ENCODE measurements at regions not wholly inside any gene's neighbourhood (a gene's known extent, or its start where the extent isn't known, plus 50 kb on each side); places are given as distances from the start of the nearest gene placed in this dataset.

DNA sequence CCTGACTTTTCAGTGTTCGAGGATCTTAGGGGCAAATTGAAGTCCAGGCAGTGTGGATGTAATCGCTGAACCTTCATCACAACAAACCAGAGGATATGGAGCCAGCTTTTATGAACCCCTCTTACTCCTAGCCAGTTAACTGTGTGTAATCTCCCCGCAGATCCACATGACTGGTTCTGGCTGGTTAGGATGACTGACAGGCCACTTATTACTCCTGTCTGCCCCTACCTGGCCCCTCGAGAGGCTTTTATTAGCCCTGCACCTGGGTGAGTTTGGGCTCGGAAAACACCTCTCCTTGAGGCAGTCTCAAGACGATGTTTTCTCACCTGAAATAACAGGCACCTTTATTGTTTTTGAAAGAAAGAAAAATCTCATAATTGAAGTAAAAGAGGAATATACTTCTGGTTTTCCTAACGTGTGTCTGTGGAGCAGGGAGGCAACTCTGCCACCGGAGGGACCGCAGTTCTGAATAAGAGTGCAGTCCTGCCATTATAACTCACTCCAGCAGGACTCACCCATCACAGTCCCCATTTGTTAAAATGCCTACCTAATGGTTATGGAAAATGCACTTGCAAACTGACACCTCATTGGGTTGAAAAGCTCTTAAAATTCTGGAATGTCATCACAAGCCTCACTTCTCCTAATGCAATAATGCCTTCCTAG lies 291.9 kb upstream of the N4BP1 start:
- DNase-seq (ENCODE audit: low read depth): peak; percentile 5

DNA sequence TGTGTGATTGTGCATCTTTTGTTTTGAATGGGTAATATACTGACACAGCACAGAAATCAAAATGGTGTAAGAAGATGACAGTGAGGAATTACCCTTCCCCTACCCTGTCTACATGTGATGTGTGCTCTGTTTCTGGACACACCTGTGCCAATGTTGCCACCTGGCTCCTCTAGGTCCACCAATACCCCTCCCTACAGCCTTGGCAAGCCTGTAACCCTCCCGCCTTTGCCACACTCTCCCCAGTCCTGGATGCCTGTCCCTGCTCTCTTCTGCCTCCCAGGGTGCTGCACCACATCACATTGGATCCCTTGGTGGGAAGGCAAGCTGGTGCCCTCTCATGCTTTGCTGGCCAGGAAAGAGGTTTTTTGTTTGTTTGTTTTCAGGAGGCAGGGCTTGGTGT lies 289.5 kb upstream of the N4BP1 start:
- DNase-seq (ENCODE audit: low read depth): no peak

DNA sequence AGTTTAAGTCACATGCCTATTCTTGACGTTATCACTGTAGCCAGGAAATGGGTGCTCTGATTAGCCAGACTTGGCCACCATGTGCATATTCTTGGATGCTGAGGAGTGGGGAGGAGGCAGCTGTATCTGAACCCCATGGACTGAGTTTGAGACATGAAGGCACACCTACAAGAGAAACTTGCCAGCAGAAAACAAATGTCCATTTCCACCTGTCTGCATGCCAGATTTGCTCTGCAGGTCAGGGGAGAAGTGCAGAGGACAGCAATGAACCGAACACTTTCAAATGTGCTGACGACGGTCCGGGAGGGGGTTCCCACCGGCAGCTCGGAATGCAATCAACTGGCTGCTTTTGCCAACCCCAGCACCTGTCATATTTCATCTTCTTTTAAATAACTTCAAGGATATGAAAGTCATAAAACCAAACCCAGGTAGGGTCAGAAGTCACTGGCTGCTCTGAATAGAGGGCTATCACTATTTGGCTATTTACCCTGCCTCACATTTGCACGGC lies 287.8 kb upstream of the N4BP1 start:
- DNase-seq (ENCODE audit: low read depth): no peak

- DNase-seq (ENCODE audit: low read depth): no peak
Measured at GRCh38 chr16:48895142-48895541, 285.2 kb upstream of the N4BP1 start.

DNA sequence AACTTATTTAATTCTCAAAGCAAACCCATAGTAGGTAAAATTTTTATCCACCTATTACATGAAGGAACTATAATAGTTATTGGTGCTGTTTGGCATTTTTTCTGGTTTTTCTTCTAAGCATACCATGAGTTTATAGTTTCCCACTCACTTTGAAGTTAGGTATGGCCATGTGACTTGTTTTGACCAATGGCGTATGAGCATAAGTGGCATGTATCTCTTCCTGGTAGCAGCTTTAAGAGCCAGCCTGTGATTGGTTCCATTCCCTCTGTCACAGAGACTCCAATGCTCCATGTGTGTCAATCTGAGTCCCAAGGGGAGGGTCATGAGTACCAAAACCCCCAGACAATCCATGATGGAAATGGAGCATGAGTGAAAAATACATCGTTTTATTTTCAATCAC lies 282.9 kb upstream of the N4BP1 start:
- no peak for DNase-seq (ENCODE audit: low read depth)

DNA sequence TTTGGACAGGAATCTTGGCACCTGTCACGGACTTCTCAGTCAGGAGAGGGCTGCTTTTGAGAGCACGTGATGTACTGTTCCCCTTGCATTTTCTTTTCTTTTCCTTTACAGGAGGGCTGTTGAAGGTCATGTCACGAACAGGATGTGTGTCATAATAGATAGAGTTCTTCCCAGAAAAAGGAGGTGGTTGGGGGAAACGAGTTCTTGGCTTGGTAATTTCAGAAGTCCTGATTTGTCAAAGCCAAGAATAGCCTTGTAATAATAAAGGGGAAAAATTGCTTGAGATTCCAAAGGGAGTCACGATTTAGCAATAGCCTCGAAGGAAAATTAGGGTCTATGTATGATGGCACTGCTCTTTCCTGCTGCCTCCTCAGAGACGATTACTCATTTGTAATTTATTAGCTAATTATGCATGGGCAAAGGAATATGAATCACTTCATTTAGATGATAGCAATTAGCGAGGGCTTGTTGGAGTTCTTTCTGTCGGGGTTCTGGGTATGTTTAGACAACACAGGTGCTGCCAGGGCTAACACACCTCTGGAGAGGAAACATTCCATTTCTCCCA lies 277.7 kb upstream of the N4BP1 start:
- DNase-seq (ENCODE audit: low read depth): no peak

- no peak for DNase-seq (ENCODE audit: low read depth)
Measured at GRCh38 chr16:48885471-48885870, 275.5 kb upstream of the N4BP1 start.

GRCh38 chr16:48881272-48881671 lies 271.3 kb upstream of the N4BP1 start:
- DNase-seq (ENCODE audit: low read depth): no peak

GRCh38 chr16:48879223-48880122 lies 269.5 kb upstream of the N4BP1 start:
- DNase-seq (ENCODE audit: low read depth): no peak

- DNase-seq (ENCODE audit: low read depth): no peak
Measured at GRCh38 chr16:48877946-48878345, 268.0 kb upstream of the N4BP1 start.

DNA sequence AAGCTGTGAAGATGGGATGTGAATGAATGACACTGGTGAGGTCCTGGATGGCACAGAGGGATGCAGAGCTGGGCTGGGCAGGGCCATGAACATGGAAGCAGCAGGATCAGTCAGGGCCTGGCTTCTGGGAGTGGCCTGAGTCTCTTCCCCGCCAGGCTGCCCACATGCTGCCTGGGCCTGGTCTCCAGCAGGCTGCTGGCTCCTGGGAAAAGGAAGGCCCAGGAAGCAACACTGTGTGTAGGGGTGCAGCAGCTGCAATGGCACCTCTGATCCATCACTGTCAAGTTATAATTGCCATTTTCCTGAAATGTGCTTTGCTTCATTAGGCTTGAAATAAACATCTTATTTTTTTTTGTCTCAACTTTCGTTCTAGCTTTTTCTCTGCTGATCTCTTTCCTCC lies 260.2 kb upstream of the N4BP1 start:
- no peak for DNase-seq (ENCODE audit: low read depth)

GRCh38 chr16:48865520-48865919 lies 255.5 kb upstream of the N4BP1 start:
- no peak for DNase-seq (ENCODE audit: low read depth)

DNA sequence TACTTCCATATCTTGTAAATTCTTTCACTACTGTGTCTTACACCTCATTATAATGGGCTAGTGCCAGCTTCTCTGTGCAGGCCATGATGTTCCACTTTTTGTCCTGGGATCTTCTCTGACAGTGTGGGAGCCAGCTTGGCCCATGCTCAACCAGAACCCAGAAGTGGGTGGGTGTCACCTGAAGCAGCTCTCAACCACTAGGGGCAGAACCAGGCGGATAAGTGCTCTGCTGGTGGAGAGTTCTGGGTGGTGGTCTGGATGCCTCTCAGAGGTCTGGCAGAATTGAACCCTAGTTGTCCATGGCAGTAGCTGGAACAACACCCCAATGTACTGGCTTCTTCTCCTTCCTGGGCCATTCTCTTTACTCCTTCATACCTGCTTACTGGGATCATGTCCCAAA lies 254.1 kb upstream of the N4BP1 start:
- no peak for DNase-seq (ENCODE audit: low read depth)

DNA sequence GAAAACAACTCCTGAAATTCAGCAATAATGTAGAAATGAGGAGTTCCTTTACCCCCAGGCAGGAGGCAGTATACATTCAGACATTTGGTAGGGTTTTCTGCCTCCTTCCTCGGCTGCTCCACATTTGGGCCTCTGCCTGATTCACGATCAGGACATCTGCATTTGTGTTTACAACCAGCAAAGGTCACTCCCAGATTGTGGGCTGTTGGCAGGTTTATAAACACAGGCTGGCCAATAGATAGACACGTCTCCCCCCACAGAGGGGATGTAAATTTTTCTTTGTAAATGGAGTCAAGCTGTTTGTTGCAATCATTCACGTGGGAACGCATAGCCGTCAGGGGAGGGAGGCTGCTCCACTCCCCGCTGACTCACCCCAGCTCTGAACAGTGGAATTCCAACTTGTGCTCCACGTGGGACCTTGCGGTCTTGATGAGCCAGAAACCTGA lies 252.1 kb upstream of the N4BP1 start:
- peak; percentile 26 for DNase-seq (ENCODE audit: low read depth)

DNA sequence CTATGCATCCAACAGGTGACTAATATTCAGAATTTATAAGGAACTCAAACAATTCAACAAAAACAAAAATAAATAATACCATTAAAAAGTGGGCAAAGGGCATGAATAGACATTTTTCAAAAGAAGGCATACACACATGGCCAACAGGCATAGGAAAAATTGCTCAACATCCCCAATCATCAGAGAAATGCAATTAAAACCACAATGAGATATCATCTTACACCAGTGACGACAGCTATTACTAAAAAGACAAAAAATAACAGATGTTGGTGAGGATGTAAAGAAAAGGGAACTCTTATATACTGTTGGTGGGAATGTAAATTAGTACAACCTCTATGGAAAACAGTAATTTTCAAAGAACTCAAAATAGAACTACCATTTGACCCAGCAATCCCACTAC lies 250.4 kb upstream of the N4BP1 start:
- no peak for DNase-seq (ENCODE audit: low read depth)

DNA sequence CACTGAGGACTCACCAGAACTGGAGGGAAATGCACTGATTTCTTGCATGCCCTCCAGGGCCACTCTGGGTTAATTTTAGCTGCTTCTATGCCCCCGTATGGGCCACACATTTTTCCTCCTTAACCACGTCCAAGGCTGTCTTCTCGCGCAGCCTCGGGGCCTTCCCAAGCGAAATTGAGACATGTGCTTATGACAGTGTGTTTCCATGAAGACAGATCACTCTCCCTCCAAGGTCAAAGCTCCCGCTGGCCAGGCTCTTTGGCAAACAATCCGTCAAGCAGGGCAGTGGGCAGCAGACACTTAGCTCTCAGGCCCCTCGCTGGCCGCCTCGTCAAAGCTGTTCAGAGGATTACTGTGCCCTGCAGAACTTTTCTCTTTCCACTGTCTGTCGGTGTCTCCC lies 243.0 kb upstream of the N4BP1 start:
- no peak for DNase-seq (ENCODE audit: low read depth)

GRCh38 chr16:48852458-48852857 lies 242.5 kb upstream of the N4BP1 start:
- no peak for DNase-seq (ENCODE audit: low read depth)

GRCh38 chr16:48850097-48850770 lies 240.3 kb upstream of the N4BP1 start:
- no peak for DNase-seq (ENCODE audit: low read depth)

- no peak for DNase-seq (ENCODE audit: low read depth)
Measured at GRCh38 chr16:48846277-48846676, 236.3 kb upstream of the N4BP1 start.

DNA sequence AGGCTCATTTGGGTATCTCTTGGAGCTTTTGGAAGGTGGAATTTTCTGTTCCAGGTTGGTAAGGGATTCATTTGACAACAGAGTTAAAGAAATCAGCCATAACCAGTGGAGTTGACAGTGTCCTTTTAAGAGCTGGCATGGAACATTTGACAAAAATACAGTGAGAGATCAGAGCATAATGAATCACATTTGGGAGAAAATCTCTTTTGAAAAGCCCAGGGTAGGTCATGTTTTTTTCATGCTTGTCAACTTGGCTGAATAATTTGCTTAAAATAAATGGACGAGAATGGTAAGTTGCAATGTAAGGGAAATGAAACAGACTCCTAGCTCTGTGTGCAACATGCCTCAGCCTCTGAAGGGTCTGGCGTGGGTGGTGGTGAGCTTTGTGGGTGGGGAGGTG lies 235.3 kb upstream of the N4BP1 start:
- no peak for DNase-seq (ENCODE audit: low read depth)

- DNase-seq (ENCODE audit: low read depth): no peak
Measured at GRCh38 chr16:48838349-48838748, 228.4 kb upstream of the N4BP1 start.

GRCh38 chr16:48836636-48837035 lies 226.7 kb upstream of the N4BP1 start:
- no peak for DNase-seq (ENCODE audit: low read depth)

Data from myocyte (in vitro differentiated cells).